ENCODE measurements at regions not wholly inside any gene's neighbourhood (a gene's known extent, or its start where the extent isn't known, plus 50 kb on each side); places are given as distances from the start of the nearest gene placed in this dataset.

DNA sequence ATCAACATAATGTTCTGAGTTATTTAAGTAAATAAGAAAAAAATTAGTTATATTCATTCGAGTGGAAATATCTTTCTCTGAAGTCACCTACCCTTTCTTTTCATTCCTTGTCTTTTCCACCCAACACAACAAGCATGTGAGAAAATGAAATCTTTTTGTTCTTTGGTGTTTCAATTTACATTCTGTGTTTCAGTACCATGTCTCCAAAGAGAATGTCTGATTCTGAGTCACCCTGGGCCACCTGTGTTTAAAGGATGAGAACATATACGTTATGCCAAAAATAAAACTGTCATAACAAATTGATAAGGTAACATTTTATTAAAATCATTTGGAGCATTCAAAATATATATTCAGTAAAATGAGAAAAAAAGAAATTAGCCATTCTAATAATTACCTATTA is 470.8 kb downstream of the ZNF804A start (continued):
- no peak for TF ChIP-seq EP300 (IDR thresholded peaks at IDR 0.05; ENCODE audit: borderline replicate concordance in 1 of 2, low read depth in 2 of 2, low read length in 2 of 2)
- no peak for TF ChIP-seq POLR2AphosphoS5 (IDR thresholded peaks at IDR 0.05; ENCODE audit: low read depth, low read length)
- no peak for TF ChIP-seq RNF2 (IDR thresholded peaks at IDR 0.05; ENCODE audit: borderline replicate concordance, low read depth, low read length, missing control alignments, poor library complexity, severe bottlenecking)
- no peak for TF ChIP-seq MAFK (IDR thresholded peaks at IDR 0.05; ENCODE audit: low read depth, low read length)
- TF ChIP-seq RFX5 (IDR thresholded peaks at IDR 0.05; ENCODE audit: borderline replicate concordance, low read depth, low read length), result no peak
- TF ChIP-seq CEBPB (IDR thresholded peaks at IDR 0.05; ENCODE audit: low read depth, low read length), result no peak
- TF ChIP-seq TBP (IDR thresholded peaks at IDR 0.05; ENCODE audit: low read depth, low read length), result no peak

Measured in H1 (cell line).